ENCODE measurements at regions not wholly inside any gene's neighbourhood (a gene's known extent, or its start where the extent isn't known, plus 50 kb on each side); places are given as distances from the start of the nearest gene placed in this dataset.
"Not testable (repeated sequence)": the region's sequence is repeated elsewhere in the genome, so short reads cannot be mapped to it uniquely, and the experiment has no call there.

- no peak for DNase-seq (ENCODE audit: low read depth in 2 of 2)
These were observed 201.0 kb upstream of the NABP1 start for GRCh38 chr2:191476901-191477300.

GRCh38 chr2:191478799-191479679 is 198.9 kb upstream of the NABP1 start:
- DNase-seq (ENCODE audit: low read depth in 2 of 2): no peak

DNA sequence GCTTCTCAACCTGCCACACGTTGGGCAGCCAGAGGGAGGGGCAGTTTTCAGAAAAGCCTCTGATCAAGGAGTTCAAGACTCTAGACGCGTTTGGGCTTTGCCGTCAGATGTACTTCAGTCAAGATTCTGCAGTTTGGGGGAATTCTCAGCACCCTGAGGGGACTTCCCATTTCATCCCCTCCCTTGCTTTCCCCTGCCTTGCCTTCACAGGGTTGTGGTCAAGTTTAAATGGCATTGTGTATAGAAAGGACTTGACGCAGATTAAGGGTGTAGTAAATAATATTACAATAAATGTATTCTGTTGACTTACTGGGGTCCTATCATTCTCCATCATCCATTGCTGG is 198.3 kb upstream of the NABP1 start:
- no peak for DNase-seq (ENCODE audit: low read depth in 2 of 2)

- no peak for DNase-seq (ENCODE audit: low read depth in 2 of 2)
These were observed 196.4 kb upstream of the NABP1 start for GRCh38 chr2:191481305-191482070.

- no peak for DNase-seq (ENCODE audit: low read depth in 2 of 2)
These were observed 194.8 kb upstream of the NABP1 start for GRCh38 chr2:191483117-191483516.

GRCh38 chr2:191486584-191487320 is 191.2 kb upstream of the NABP1 start:
- DNase-seq (ENCODE audit: low read depth in 2 of 2): no peak

DNA sequence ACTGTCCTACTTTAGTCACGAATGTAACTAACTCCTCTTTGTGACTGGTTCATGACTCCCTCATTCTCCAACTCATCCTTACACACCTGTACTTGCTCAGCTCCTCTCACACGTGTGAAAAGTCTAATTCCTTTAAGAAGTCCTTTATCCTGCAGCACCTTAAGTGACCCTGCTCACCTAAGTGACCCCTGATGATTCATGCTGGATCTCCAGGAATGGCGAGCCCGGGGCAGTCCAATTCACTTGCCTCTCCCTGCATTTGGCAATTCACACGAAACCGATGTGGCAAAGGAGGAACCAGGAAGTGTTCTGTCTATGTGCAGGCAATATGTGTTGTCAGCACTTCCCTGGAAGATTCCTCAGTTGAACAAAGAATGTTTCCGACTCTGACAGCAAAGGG is 189.8 kb upstream of the NABP1 start:
- no peak for DNase-seq (ENCODE audit: low read depth in 2 of 2)

GRCh38 chr2:191489177-191489576 is 188.8 kb upstream of the NABP1 start:
- DNase-seq (ENCODE audit: low read depth in 2 of 2): no peak

DNA sequence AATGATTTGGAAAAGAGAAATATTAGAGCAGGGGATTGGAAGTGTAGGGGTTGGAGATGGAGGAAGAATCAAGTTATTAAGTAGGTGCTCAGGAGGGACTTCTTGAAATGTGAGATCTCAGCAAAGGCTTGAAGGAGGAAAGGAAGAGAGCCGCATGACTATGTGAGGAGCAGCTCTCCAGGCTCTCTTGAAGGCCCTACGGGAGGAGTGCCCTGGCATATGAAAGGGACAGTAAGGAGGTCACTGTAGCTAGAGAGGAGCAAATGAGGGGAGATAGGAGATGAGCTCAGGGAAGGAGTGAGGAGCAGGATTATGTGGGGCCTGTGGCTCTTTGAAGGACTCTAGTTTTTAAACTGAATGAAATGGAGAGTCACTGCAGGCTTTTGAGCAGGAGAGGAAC is 181.1 kb upstream of the NABP1 start:
- DNase-seq (ENCODE audit: low read depth in 2 of 2): no peak

GRCh38 chr2:191497822-191498221 is 180.1 kb upstream of the NABP1 start:
- no peak for DNase-seq (ENCODE audit: low read depth in 2 of 2)

DNA sequence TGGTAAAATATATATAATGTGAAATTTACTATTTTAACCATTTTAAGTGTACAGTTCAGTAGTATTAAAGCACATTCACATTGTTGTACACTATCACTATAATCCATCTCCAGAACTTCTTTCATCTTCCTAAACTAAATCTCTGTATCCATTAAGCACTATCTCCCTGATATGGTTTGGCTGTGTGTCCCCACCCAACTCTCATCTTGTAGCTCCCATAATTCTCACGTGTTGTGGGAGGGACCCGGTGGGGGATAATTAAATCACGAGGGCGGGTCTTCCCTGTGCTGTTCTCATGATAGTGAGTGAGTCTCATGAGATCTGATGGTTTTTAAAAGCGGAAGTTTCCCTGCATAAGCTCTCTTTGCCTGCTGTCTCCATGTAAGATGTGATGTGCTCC is 178.9 kb upstream of the NABP1 start:
- DNase-seq (ENCODE audit: low read depth in 2 of 2): no peak

- no peak for DNase-seq (ENCODE audit: low read depth in 2 of 2)
These were observed 177.9 kb upstream of the NABP1 start for GRCh38 chr2:191499874-191500565.

DNA sequence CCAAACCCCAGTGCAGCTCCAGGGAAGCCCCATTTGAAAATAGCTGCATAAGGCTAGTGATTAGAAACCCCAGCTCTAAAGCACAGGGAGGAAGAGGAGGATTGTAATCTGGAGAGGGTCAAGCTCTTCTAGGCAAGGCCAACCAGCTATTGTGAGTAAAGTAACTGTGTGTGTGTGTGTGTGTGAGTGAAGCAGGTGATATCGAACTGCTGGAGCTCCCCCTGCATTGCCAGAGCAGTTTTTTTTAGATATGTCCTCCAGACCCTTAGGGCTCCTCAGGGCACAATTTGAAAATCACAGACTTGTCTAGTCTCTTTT is 177.4 kb upstream of the NABP1 start:
- no peak for DNase-seq (ENCODE audit: low read depth in 2 of 2)

GRCh38 chr2:191500884-191501560 is 176.9 kb upstream of the NABP1 start:
- no peak for DNase-seq (ENCODE audit: low read depth in 2 of 2)

DNA sequence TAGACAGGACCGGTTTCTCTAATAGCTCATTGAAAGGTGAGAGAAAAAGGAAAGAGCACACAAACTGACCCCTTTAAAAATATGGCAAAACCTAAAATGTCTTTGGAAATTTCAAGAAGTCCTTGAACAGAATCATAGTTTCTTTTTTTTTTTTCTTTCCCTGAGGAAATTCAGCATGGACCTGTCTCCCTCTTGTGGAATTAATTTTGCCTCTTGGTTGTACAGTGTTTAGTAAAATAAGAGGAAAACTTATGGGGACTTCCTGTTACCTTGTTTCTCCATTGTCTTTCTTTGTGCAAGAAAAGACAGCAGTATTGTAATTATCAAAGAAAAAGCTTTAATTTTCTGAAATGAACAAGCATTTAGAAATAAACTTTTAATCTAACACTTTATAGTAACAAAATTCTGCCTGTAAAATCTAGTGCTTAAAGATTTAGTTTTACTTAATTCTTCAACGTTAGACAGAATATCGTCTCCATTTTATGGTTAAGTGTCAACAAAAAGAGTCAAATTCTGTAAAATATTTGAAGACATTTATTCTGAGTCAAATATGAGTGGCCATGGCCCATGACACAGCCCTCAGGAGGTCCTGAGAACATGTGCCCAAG is 176.3 kb upstream of the NABP1 start:
- DNase-seq (ENCODE audit: low read depth in 2 of 2): no peak

DNA sequence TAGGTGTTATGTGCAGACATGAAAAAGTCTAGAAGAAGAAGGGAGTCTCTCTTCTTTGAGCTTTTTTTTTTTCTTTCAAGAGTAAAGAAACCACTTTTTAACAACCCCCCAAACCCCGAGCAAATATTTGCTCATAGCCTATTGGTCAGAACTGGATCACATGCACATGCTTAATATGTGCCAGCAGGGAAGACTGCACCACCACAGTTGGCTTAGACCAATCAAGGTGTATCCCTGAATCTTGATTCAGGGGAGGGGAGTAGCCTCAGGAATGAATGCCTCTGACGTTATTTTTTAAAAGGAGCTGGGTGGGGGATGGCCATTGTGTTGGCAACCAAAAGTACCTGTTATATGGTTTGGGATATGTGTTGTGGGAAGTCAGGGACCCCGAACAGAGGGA is 171.4 kb upstream of the NABP1 start:
- DNase-seq (ENCODE audit: low read depth in 2 of 2): no peak

DNA sequence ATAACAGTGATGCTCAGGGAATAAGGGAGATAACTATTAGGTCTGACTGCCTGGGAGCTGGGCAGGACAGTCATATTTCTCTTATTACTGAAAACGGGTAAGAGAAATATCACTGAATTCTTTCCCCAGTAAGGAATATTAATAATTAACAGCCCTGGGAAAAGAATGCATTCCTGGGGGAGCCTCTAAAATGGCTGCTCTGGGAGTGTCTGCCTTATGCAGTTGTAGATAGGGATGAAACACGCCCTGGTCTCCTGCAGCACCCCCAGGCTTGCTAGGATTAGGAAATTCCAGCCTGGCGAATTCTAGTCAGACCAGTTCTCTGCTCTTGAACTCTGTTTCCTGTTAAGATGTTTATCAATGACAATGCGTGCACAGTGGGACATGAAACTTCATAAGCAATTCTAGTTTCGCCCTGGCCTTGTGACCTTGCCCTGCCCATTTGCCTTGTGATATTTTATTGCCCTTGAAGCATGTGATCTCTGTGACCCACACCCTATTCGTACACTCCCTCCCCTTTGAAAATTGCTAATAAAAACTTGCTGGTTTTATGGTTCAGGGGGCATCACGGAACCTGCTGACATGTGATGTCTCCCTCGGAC is 170.6 kb upstream of the NABP1 start:
- DNase-seq (ENCODE audit: low read depth in 2 of 2): not testable (repeated sequence)

DNA sequence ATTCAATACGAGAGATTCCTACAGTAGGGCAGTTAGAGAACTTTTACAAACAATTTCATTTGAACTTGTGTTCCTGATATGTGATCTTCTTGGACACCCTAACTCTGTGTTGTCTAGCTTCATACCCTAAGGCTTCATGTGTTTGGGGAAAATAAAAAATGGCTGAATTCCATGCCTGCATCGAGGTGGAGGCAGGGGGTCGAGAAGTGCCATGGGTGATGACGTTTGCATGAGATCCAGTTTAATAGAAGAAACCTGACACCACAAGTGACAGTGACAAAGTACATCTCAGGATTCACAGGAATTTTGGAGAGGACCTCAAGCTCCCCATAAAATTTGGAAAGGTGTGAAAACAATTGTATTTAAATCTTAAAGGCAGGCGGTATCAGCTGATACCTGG is 169.2 kb upstream of the NABP1 start:
- no peak for DNase-seq (ENCODE audit: low read depth in 2 of 2)

GRCh38 chr2:191512216-191512835 is 165.6 kb upstream of the NABP1 start:
- DNase-seq (ENCODE audit: low read depth in 2 of 2): no peak

DNA sequence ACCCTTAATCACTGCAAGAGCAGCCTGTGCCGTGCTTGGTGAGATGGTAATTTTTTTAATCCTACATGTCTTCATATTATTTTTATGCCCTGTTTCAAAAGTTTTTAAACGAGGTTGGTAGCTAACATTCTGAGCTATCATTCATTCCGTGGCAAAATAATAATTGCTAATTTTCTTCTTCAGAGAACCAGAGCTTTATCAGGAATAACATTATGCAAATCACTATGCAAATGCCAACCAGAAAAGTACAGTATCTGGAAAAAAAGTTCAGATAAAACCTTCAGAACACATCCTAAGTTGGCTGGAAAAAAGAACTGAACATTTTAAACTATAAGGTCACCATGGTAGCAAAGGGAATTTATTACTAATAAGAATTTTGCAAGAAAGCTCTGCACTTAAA is 165.1 kb upstream of the NABP1 start:
- DNase-seq (ENCODE audit: low read depth in 2 of 2): no peak

Measured in stimulated activated CD4-positive, alpha-beta T cell treated with anti-CD3 and anti-CD28 coated beads, Interleukin-1b, Interleukin-23, amount 100 ng/mL, for 1 hour (primary cell).